ENCODE measurements at regions not wholly inside any gene's neighbourhood (a gene's known extent, or its start where the extent isn't known, plus 50 kb on each side); places are given as distances from the start of the nearest gene placed in this dataset.

GRCh38 chrY:12593532-12594216 lies 107.4 kb upstream of the USP9Y start:
- no peak for DNase-seq

- DNase-seq = no peak
Observed at GRCh38 chrY:12598783-12599182, 102.2 kb upstream of the USP9Y start.

GRCh38 chrY:12605426-12605825 lies 95.6 kb upstream of the USP9Y start:
- no peak for DNase-seq

GRCh38 chrY:12610861-12611260 lies 90.2 kb upstream of the USP9Y start:
- no peak for DNase-seq

GRCh38 chrY:12615733-12616446 lies 85.1 kb upstream of the USP9Y start:
- no peak for DNase-seq

- no peak for DNase-seq
Observed at GRCh38 chrY:12621454-12622081, 79.5 kb upstream of the USP9Y start.

GRCh38 chrY:12623204-12623603 lies 77.8 kb upstream of the USP9Y start:
- DNase-seq = no peak

- DNase-seq = no peak
Observed at GRCh38 chrY:12642986-12643385, 58.0 kb upstream of the USP9Y start.

- no peak for DNase-seq
Observed at GRCh38 chrY:12643693-12644348, 57.2 kb upstream of the USP9Y start.

GRCh38 chrY:12651095-12651494 lies 49.9 kb upstream of the USP9Y start:
- no peak for DNase-seq
